ENCODE measurements at regions not wholly inside any gene's neighbourhood (a gene's known extent, or its start where the extent isn't known, plus 50 kb on each side); places are given as distances from the start of the nearest gene placed in this dataset.
A peak's percentile ranks its signal among the peaks of the same experiment; 100 is the strongest.

GRCh38 chr17:73800893-73801292 is 156.6 kb upstream of the SDK2 start:
- no peak overlapping the region for H3K4me3 Mint-ChIP-seq
- no peaks in the 10 kb centered on the region for H3K4me1 Mint-ChIP-seq (ENCODE audit: low read depth)
- peaks cover 2 to 4% of the 10 kb centered on the region in 2 donors for H3K9me3 Mint-ChIP-seq
- H3K36me3 Mint-ChIP-seq (ENCODE audit: insufficient read depth in 2 of 2) = peaks cover 0 to 3% of the 10 kb centered on the region in 2 donors
- H3K27me3 Mint-ChIP-seq (ENCODE audit: low read depth) = no peaks in the 10 kb centered on the region
- no peak overlapping the region for H3K27ac Mint-ChIP-seq
- no peak for DNase-seq
- no peak for ATAC-seq (replicated peaks in 1 of 2)

DNA sequence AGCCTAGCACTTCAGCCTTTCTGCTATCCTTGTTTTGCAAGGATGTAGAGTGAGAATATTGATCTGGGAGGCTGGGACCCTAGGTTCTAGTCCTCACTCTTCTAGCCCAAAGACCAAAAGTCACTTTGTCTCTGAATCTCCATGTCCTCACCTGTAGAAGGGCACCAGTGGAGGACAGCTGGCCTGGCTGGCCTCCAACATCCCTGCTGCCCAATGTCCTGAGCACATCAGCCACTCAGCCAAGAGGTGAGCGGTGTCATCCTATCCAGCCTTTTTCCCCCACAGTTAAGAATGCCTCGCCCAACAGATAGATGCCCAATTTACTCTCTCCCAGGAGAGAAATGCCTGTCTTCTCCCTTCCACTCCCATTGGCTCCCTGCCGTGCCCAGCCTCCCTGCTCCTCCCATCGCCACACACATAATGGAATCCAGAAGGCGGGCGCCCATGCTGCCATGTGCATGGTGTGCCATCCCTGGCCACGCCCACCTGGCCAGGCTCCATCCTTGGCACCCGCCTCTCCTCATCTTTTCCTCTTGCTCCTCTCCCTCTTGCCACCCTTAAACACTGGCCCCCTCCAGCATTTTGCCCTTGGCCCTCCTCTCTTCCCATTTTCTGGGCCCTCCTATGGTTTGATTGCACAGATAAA is 157.3 kb upstream of the SDK2 start:
- Mint-ChIP-seq H3K4me1 (ENCODE audit: low read depth) (no peaks in the 10 kb centered on the region), H3K9me3 (peaks cover 2 to 4% of the 10 kb centered on the region in 2 donors), H3K27ac (no peak overlapping the region), H3K4me3 (no peak overlapping the region), H3K36me3 (ENCODE audit: insufficient read depth in 2 of 2) (peaks cover 0 to 3% of the 10 kb centered on the region in 2 donors), H3K27me3 (ENCODE audit: low read depth) (no peaks in the 10 kb centered on the region)
- ATAC-seq (replicated peaks in 1 of 2) (no peak), DNase-seq (no peak)

GRCh38 chr17:73802314-73802713 is 158.1 kb upstream of the SDK2 start:
- ATAC-seq (replicated peaks in 1 of 2) = no peak
- Mint-ChIP-seq H3K4me1 (ENCODE audit: low read depth) (no peaks in the 10 kb centered on the region), H3K9me3 (peaks cover 2 to 4% of the 10 kb centered on the region in 2 donors), H3K27ac (no peak overlapping the region), H3K27me3 (ENCODE audit: low read depth) (no peaks in the 10 kb centered on the region), H3K4me3 (no peak overlapping the region), H3K36me3 (ENCODE audit: insufficient read depth in 2 of 2) (peaks cover 0 to 3% of the 10 kb centered on the region in 2 donors)
- DNase-seq = no peak

GRCh38 chr17:73802871-73803270 is 158.6 kb upstream of the SDK2 start:
- Mint-ChIP-seq H3K4me3 (no peak overlapping the region), H3K27ac (no peak overlapping the region), H3K27me3 (ENCODE audit: low read depth) (no peaks in the 10 kb centered on the region), H3K4me1 (ENCODE audit: low read depth) (no peaks in the 10 kb centered on the region), H3K36me3 (ENCODE audit: insufficient read depth in 2 of 2) (peaks cover 0 to 3% of the 10 kb centered on the region in 2 donors), H3K9me3 (peaks cover 2 to 4% of the 10 kb centered on the region in 2 donors)
- ATAC-seq (replicated peaks in 1 of 2) = no peak
- DNase-seq = no peak

DNA sequence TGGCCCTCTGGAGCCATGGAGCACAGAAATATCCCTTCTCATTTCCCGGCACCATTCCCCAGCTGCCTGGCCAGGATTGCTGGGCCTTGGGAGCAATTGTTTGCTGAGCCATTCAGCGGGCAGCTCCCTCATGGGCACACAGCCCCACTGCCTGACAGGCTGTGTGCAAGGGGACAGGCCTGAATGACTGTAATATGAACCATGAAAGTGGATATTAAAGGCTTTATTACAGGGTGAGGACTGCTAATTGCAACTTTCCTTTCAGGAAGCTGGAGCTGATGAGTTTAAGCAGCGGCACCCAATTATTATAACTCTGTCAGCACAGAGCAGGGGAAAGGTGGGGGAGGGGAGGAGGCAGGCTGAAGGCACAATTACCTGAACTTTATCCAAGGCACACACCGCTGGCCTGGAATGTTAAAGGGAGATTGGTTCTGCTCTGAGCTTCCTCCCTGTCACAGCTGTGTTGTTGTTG is 159.8 kb upstream of the SDK2 start:
- no peak overlapping the region for H3K4me3 Mint-ChIP-seq
- no peak overlapping the region for H3K27ac Mint-ChIP-seq
- peaks cover 0 to 3% of the 10 kb centered on the region in 2 donors for H3K36me3 Mint-ChIP-seq (ENCODE audit: insufficient read depth in 2 of 2)
- no peaks in the 10 kb centered on the region for H3K27me3 Mint-ChIP-seq (ENCODE audit: low read depth)
- DNase-seq (no peak), ATAC-seq (replicated peaks in 1 of 2) (no peak)
- no peaks in the 10 kb centered on the region for H3K4me1 Mint-ChIP-seq (ENCODE audit: low read depth)
- H3K9me3 Mint-ChIP-seq = peaks cover 2 to 4% of the 10 kb centered on the region in 2 donors

DNA sequence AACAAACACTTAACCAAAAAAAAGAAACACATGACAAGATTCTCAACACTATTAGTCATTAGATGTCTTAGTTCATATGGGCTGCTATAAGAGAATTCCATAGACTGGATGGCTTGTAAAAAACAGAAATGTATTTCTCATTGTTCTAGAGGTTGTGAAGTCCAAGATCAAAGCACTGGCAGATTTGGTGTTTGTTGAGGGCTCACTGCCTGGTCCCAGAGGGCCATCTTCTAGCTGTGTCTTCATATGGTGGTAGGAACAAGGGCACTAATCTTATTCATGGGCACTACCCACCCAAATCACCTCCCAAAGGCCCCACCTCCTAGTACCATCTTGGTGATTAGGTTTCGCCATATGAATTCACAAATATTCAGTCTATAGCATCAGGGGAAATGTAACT is 162.5 kb upstream of the SDK2 start:
- Mint-ChIP-seq H3K9me3 (peaks cover 2 to 4% of the 10 kb centered on the region in 2 donors), H3K36me3 (ENCODE audit: insufficient read depth in 2 of 2) (peaks cover 0 to 3% of the 10 kb centered on the region in 2 donors), H3K4me1 (ENCODE audit: low read depth) (no peaks in the 10 kb centered on the region), H3K4me3 (no peak overlapping the region), H3K27ac (no peak overlapping the region), H3K27me3 (ENCODE audit: low read depth) (no peaks in the 10 kb centered on the region)
- DNase-seq (no peak), ATAC-seq (replicated peaks in 1 of 2) (no peak)

DNA sequence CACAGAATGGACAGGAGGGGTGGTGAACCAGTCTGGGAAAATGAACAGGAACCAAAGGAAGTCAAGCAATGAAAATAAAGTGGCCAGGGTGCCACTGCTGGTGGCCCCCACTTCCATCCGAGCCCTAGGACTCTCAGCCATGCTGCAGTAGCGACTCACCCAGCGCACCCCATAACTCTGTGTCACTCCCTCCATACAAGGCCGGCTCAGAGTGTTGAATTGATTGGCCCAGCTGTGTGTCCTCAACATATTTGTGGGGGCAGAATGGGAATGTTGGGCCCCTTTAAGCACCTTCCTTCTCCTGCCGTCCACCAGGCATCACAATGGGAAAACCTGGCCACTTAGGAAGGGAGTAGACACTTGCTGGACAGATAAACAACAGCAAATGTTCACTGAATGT is 169.0 kb upstream of the SDK2 start:
- Mint-ChIP-seq H3K4me1 (ENCODE audit: low read depth) (no peaks in the 10 kb centered on the region), H3K27me3 (ENCODE audit: low read depth) (no peaks in the 10 kb centered on the region), H3K36me3 (ENCODE audit: insufficient read depth in 2 of 2) (no peaks in the 10 kb centered on the region), H3K9me3 (no peaks in the 10 kb centered on the region), H3K27ac (no peak overlapping the region), H3K4me3 (no peak overlapping the region)
- DNase-seq = no peak
- ATAC-seq (replicated peaks in 1 of 2) = no peak

- Mint-ChIP-seq H3K27ac (no peak overlapping the region), H3K27me3 (ENCODE audit: low read depth) (no peaks in the 10 kb centered on the region), H3K4me1 (ENCODE audit: low read depth) (no peaks in the 10 kb centered on the region), H3K36me3 (ENCODE audit: insufficient read depth in 2 of 2) (no peaks in the 10 kb centered on the region), H3K9me3 (no peaks in the 10 kb centered on the region), H3K4me3 (no peak overlapping the region)
- DNase-seq = no peak
- no peak for ATAC-seq (replicated peaks in 1 of 2)
Observed at GRCh38 chr17:73814075-73814474, 169.8 kb upstream of the SDK2 start.

DNA sequence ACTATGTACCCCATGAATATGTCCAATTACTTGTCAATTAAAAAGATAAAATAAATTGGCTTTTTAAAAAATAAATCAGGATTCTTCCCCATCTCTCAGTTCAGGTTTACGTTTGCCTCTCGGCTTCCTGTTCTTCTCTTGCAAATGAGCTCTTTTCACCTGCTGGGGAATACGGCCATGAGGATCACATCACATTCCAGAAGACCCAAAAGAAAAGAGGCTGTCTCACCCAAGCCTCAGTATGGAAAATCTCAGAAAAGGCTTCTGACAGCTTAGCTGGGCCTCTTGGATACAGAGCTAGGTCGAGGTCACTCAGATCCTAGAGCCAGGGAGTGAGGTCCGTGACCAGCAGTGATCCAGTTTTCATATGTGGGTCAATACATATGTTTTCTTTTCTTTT is 171.2 kb upstream of the SDK2 start:
- Mint-ChIP-seq H3K27ac (no peak overlapping the region), H3K36me3 (ENCODE audit: insufficient read depth in 2 of 2) (no peaks in the 10 kb centered on the region), H3K4me3 (no peak overlapping the region), H3K4me1 (ENCODE audit: low read depth) (no peaks in the 10 kb centered on the region), H3K9me3 (no peaks in the 10 kb centered on the region), H3K27me3 (ENCODE audit: low read depth) (no peaks in the 10 kb centered on the region)
- ATAC-seq (replicated peaks in 1 of 2) (no peak), DNase-seq (no peak)

GRCh38 chr17:73819440-73820395 is 175.5 kb upstream of the SDK2 start:
- H3K27me3 Mint-ChIP-seq (ENCODE audit: low read depth) = no peaks in the 10 kb centered on the region
- ATAC-seq (replicated peaks in 1 of 2) (no peak), DNase-seq (no peak)
- H3K27ac Mint-ChIP-seq = no peak overlapping the region
- no peaks in the 10 kb centered on the region for H3K36me3 Mint-ChIP-seq (ENCODE audit: insufficient read depth in 2 of 2)
- no peak overlapping the region for H3K4me3 Mint-ChIP-seq
- H3K4me1 Mint-ChIP-seq (ENCODE audit: low read depth) = peaks cover 14% of the 10 kb centered on the region
- no peaks in the 10 kb centered on the region for H3K9me3 Mint-ChIP-seq

GRCh38 chr17:73820686-73821448 is 176.6 kb upstream of the SDK2 start:
- Mint-ChIP-seq H3K36me3 (ENCODE audit: insufficient read depth in 2 of 2) (no peaks in the 10 kb centered on the region), H3K9me3 (no peaks in the 10 kb centered on the region), H3K4me3 (no peak overlapping the region), H3K27ac (no peak overlapping the region), H3K4me1 (ENCODE audit: low read depth) (peaks cover 14% of the 10 kb centered on the region), H3K27me3 (ENCODE audit: low read depth) (no peaks in the 10 kb centered on the region)
- ATAC-seq (replicated peaks in 1 of 2) (no peak), DNase-seq (no peak)

DNA sequence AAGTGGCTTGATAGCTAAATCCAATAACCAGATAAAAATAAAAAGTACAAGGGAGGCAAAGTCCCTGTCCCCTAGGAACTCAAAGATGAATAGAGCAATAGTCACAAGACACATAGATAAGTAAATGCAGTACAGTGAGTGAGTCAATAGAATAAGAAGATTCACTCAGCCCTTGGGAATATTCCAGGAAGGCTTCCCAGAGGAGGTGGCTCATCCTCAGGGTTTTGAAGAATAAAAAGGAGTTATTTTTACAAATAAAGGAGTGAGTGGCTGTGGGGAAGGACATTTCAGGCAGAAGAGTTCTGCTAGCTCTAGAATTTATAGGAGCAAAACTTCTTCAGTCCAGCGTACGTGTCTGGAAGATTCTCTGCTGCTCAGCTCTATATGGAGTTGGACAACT is 177.4 kb upstream of the SDK2 start:
- H3K9me3 Mint-ChIP-seq = no peaks in the 10 kb centered on the region
- no peak overlapping the region for H3K4me3 Mint-ChIP-seq
- H3K36me3 Mint-ChIP-seq (ENCODE audit: insufficient read depth in 2 of 2) = no peaks in the 10 kb centered on the region
- H3K27ac Mint-ChIP-seq = no peak overlapping the region
- no peak for ATAC-seq (replicated peaks in 1 of 2)
- DNase-seq = no peak
- peaks cover 17% of the 10 kb centered on the region for H3K4me1 Mint-ChIP-seq (ENCODE audit: low read depth)
- H3K27me3 Mint-ChIP-seq (ENCODE audit: low read depth) = no peaks in the 10 kb centered on the region

DNA sequence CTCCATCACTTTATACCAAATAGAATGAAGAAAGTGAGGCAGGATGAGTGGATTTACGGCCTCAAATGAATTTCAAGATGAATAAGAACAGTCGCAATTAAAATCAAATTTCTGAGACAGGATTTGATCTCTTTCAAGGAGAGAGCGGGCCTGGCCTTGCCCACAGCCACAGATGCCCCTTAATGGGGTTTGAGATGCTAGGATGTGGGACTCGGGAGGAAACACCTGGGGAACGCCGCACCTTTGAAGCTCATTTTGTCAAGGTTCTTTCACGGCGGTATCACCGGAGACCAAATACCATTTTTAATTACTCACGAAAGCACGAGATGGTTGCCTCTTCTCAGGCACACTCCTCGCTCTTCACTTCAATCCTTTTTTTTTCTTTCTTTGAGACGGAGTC is 178.1 kb upstream of the SDK2 start:
- no peaks in the 10 kb centered on the region for H3K9me3 Mint-ChIP-seq
- peak overlapping the region in 1 of 2 donors; percentile 55 for H3K4me3 Mint-ChIP-seq
- H3K4me1 Mint-ChIP-seq (ENCODE audit: low read depth) = peaks cover 24% of the 10 kb centered on the region
- DNase-seq = no peak
- no peaks in the 10 kb centered on the region for H3K27me3 Mint-ChIP-seq (ENCODE audit: low read depth)
- no peaks in the 10 kb centered on the region for H3K36me3 Mint-ChIP-seq (ENCODE audit: insufficient read depth in 2 of 2)
- ATAC-seq (replicated peaks in 1 of 2) = no peak
- H3K27ac Mint-ChIP-seq = no peak overlapping the region

Data from activated T-cell treated with anti-CD3 and anti-CD28 coated beads, Interleukin-2, amount 50 U/mL, for 72 hours (primary cell).